ENCODE measurements at regions not wholly inside any gene's neighbourhood (a gene's known extent, or its start where the extent isn't known, plus 50 kb on each side); places are given as distances from the start of the nearest gene placed in this dataset.

GRCh38 chr11:71189768-71190315 is 62.5 kb downstream of the SHANK2 start:
- DNase-seq (ENCODE audit: extremely low spot score): no peak
- TF ChIP-seq ARNT (IDR thresholded peaks at IDR 0.05) (no peak), HDGF (IDR thresholded peaks at IDR 0.05; ENCODE audit: borderline replicate concordance) (no peak), CTBP1 (IDR thresholded peaks at IDR 0.05; ENCODE audit: borderline replicate concordance) (no peak), LEF1 (IDR thresholded peaks at IDR 0.05; ENCODE audit: borderline replicate concordance) (no peak), FOXA1 (IDR thresholded peaks at IDR 0.05) (no peak), SUZ12 (IDR thresholded peaks at IDR 0.05) (no peak), SP1 (IDR thresholded peaks at IDR 0.05) (no peak), FOXK2 (IDR thresholded peaks at IDR 0.05) (no peak), L3MBTL2 (conservative IDR thresholded peaks at IDR 0.05) (no peak)
- POLR2A ChIA-PET: no interaction called here
- CTCF ChIA-PET: no interaction called here

GRCh38 chr11:71188886-71189767 is 63.2 kb downstream of the SHANK2 start:
- ChIA-PET CTCF (no interaction called here), POLR2A (no interaction called here)
- no peak for DNase-seq (ENCODE audit: extremely low spot score)

DNA sequence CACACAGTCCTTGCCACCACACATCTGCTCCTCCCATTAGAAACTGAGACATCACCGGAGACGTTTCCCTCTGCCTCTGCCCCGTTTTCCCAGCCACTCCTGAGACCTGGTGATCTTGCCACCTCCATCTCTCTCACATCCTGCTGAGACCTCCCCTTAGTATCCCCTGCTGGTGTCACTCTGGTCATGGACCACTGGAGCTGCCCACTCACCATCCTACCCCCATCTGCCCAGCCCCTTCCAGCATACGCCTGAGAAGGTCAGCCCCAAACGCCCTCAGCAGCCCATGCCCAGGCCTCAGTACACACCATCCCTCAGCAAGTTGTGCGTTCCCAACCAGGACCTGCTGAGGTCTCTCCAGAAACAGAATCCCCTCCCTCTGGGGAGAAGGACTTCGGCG is 64.3 kb downstream of the SHANK2 start:
- DNase-seq (ENCODE audit: extremely low spot score): no peak
- TF ChIP-seq, protein P1, sequence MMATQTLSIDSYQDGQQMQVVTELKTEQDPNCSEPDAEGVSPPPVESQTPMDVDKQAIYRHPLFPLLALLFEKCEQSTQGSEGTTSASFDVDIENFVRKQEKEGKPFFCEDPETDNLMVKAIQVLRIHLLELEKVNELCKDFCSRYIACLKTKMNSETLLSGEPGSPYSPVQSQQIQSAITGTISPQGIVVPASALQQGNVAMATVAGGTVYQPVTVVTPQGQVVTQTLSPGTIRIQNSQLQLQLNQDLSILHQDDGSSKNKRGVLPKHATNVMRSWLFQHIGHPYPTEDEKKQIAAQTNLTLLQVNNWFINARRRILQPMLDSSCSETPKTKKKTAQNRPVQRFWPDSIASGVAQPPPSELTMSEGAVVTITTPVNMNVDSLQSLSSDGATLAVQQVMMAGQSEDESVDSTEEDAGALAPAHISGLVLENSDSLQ (IDR thresholded peaks at IDR 0.05): no peak
- TF ChIP-seq LEF1 (IDR thresholded peaks at IDR 0.05; ENCODE audit: borderline replicate concordance) (no peak), HDGF (IDR thresholded peaks at IDR 0.05; ENCODE audit: borderline replicate concordance) (no peak), SUZ12 (IDR thresholded peaks at IDR 0.05) (no peak), BHLHE40 (IDR thresholded peaks at IDR 0.05; ENCODE audit: borderline replicate concordance) (no peak), FOXA1 (IDR thresholded peaks at IDR 0.05) (no peak), CTBP1 (IDR thresholded peaks at IDR 0.05; ENCODE audit: borderline replicate concordance) (no peak), ELF4 (IDR thresholded peaks at IDR 0.05) (no peak), NFRKB (IDR thresholded peaks at IDR 0.05) (no peak), FOXK2 (IDR thresholded peaks at IDR 0.05) (no peak), ARNT (IDR thresholded peaks at IDR 0.05) (no peak), FOXM1 (IDR thresholded peaks at IDR 0.05; ENCODE audit: borderline replicate concordance) (no peak), TARDBP (IDR thresholded peaks at IDR 0.05) (no peak), L3MBTL2 (conservative IDR thresholded peaks at IDR 0.05) (no peak), SP1 (IDR thresholded peaks at IDR 0.05) (no peak), ZNF384 (IDR thresholded peaks at IDR 0.05) (no peak)
- ChIA-PET POLR2A (no interaction called here), CTCF (no interaction called here)

More at GRCh38 chr11:71188886-71189767, 63.2 kb downstream of the SHANK2 start:
- TF ChIP-seq BHLHE40 (IDR thresholded peaks at IDR 0.05; ENCODE audit: borderline replicate concordance): no peak
- TF ChIP-seq NFRKB (IDR thresholded peaks at IDR 0.05): no peak
- no peak for TF ChIP-seq FOXA1 (IDR thresholded peaks at IDR 0.05)
- no peak for TF ChIP-seq HDGF (IDR thresholded peaks at IDR 0.05; ENCODE audit: borderline replicate concordance)
- TF ChIP-seq SP1 (IDR thresholded peaks at IDR 0.05): no peak
- TF ChIP-seq L3MBTL2 (conservative IDR thresholded peaks at IDR 0.05): no peak
- no peak for TF ChIP-seq TARDBP (IDR thresholded peaks at IDR 0.05)
- no peak for TF ChIP-seq LEF1 (IDR thresholded peaks at IDR 0.05; ENCODE audit: borderline replicate concordance)
- no peak for TF ChIP-seq ZNF384 (IDR thresholded peaks at IDR 0.05)
- TF ChIP-seq SUZ12 (IDR thresholded peaks at IDR 0.05): no peak

DNA sequence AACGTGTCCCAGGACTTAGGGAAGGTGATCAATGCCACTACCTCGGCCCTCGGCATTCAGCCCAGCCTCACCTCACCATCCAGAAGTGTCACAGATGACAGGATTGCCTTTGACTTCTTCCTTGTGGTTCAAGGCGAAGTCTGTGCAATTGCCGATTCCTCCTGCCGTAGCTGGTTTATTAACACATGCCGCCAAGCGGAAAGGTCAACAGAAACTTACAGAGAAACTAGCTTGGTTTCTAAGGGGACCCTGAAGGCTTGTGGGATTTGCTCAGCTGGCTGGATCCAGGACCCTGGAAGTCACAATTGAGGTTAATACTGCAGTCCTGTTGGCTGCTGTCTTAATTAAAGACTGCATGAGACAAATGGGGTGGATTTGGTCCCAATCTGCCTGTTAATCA is 65.6 kb downstream of the SHANK2 start:
- TF ChIP-seq SP1 (IDR thresholded peaks at IDR 0.05) (no peak), ARNT (IDR thresholded peaks at IDR 0.05) (no peak), FOXA1 (IDR thresholded peaks at IDR 0.05) (no peak), FOXM1 (IDR thresholded peaks at IDR 0.05; ENCODE audit: borderline replicate concordance) (no peak), ELF4 (IDR thresholded peaks at IDR 0.05) (no peak), HDGF (IDR thresholded peaks at IDR 0.05; ENCODE audit: borderline replicate concordance) (no peak), FOXK2 (IDR thresholded peaks at IDR 0.05) (no peak), NFRKB (IDR thresholded peaks at IDR 0.05) (no peak), CTBP1 (IDR thresholded peaks at IDR 0.05; ENCODE audit: borderline replicate concordance) (no peak), TARDBP (IDR thresholded peaks at IDR 0.05) (no peak), L3MBTL2 (conservative IDR thresholded peaks at IDR 0.05) (no peak), BHLHE40 (IDR thresholded peaks at IDR 0.05; ENCODE audit: borderline replicate concordance) (no peak), LEF1 (IDR thresholded peaks at IDR 0.05; ENCODE audit: borderline replicate concordance) (no peak), SUZ12 (IDR thresholded peaks at IDR 0.05) (no peak), ZNF384 (IDR thresholded peaks at IDR 0.05) (no peak)
- TF ChIP-seq, protein P1 (IDR thresholded peaks at IDR 0.05): no peak
- CTCF ChIA-PET: no interaction called here
- DNase-seq (ENCODE audit: extremely low spot score): no peak
- POLR2A ChIA-PET: no interaction called here

- no peak for DNase-seq (ENCODE audit: extremely low spot score)
- CTCF ChIA-PET: no interaction called here
- TF ChIP-seq FOXA1 (IDR thresholded peaks at IDR 0.05): no peak
- POLR2A ChIA-PET: no interaction called here
Observed at GRCh38 chr11:71185411-71185810, 67.0 kb downstream of the SHANK2 start.

- TF ChIP-seq TARDBP (IDR thresholded peaks at IDR 0.05) (no peak), CTBP1 (IDR thresholded peaks at IDR 0.05; ENCODE audit: borderline replicate concordance) (no peak), ELF4 (IDR thresholded peaks at IDR 0.05) (no peak), NFRKB (IDR thresholded peaks at IDR 0.05) (no peak), FOXA1 (IDR thresholded peaks at IDR 0.05) (no peak), L3MBTL2 (conservative IDR thresholded peaks at IDR 0.05) (no peak), HDGF (IDR thresholded peaks at IDR 0.05; ENCODE audit: borderline replicate concordance) (no peak), LEF1 (IDR thresholded peaks at IDR 0.05; ENCODE audit: borderline replicate concordance) (no peak), SP1 (IDR thresholded peaks at IDR 0.05) (no peak), BHLHE40 (IDR thresholded peaks at IDR 0.05; ENCODE audit: borderline replicate concordance) (no peak), FOXK2 (IDR thresholded peaks at IDR 0.05) (no peak), ZNF384 (IDR thresholded peaks at IDR 0.05) (no peak), ARNT (IDR thresholded peaks at IDR 0.05) (no peak), FOXM1 (IDR thresholded peaks at IDR 0.05; ENCODE audit: borderline replicate concordance) (no peak), SUZ12 (IDR thresholded peaks at IDR 0.05) (no peak)
- TF ChIP-seq, protein P1 (IDR thresholded peaks at IDR 0.05): no peak
- ChIA-PET CTCF (no interaction called here), POLR2A (no interaction called here)
- no peak for DNase-seq (ENCODE audit: extremely low spot score)
Observed at GRCh38 chr11:71184421-71185210, 67.8 kb downstream of the SHANK2 start.
